ENCODE measurements at regions not wholly inside any gene's neighbourhood (a gene's known extent, or its start where the extent isn't known, plus 50 kb on each side); places are given as distances from the start of the nearest gene placed in this dataset.

GRCh38 chr2:67891642-67892041, 171.2 kb downstream of the C1D start (continued):
- TF ChIP-seq ZNF276 (CRISPR knock-in tag; IDR thresholded peaks at IDR 0.05; ENCODE audit: low read depth) = no peak
- TF ChIP-seq CCAR2 (optimal IDR thresholded peaks at IDR 0.05; ENCODE audit: low read depth, low read length) = no peak
- peak; percentile 80; the same call in 1 of the 2 replicates for TF ChIP-seq TCF7L2 (IDR thresholded peaks at IDR 0.05; ENCODE audit: low read depth, low read length)
- TF ChIP-seq PCBP1 (IDR thresholded peaks at IDR 0.05; ENCODE audit: borderline replicate concordance, low read depth, low read length) = no peak
- no peak for TF ChIP-seq ERF (CRISPR knock-in tag; IDR thresholded peaks at IDR 0.05)

GRCh38 chr2:67892339-67892846, 170.4 kb downstream of the C1D start:
- Histone ChIP-seq H3K27ac (ENCODE audit: extremely low read length, insufficient read depth, low read length) (no peak overlapping the region), H3K4me2 (ENCODE audit: low read depth, low read length) (no peak overlapping the region), H2AFZ (ENCODE audit: low read length) (no peak overlapping the region), H3K9ac (ENCODE audit: insufficient read depth, low read depth, low read length) (no peak overlapping the region), H3K9me3 (ENCODE audit: low read length) (no peaks in the 10 kb centered on the region), H3K27me3 (ENCODE audit: control insufficient read depth in 1 of 2, insufficient read depth in 2 of 2, low read length in 2 of 2) (no peaks in the 10 kb centered on the region), H4K20me1 (ENCODE audit: insufficient read depth, low read length) (no peaks in the 10 kb centered on the region), H3K4me3 (replicated peaks in 1 of 3; ENCODE audit: insufficient read depth in 1 of 3, low read depth in 2 of 3, low read length in 3 of 3) (no peak overlapping the region), H3K4me1 (ENCODE audit: insufficient read depth, low read length) (peaks cover 10% of the 10 kb centered on the region), H3K36me3 (replicated peaks in 1 of 2; ENCODE audit: control insufficient read depth in 1 of 2, insufficient read depth in 2 of 2, low read length in 2 of 2) (no peaks in the 10 kb centered on the region), H3K79me2 (ENCODE audit: insufficient read depth, low read length) (no peaks in the 10 kb centered on the region)
- 71% methylated on average over 6 of the region's 6 CpGs for WGBS (ENCODE audit: low lambda C conversion rate)
- in situ Hi-C loops (cut with HindIII; ENCODE audit: extremely low pct_ligation_motif_present, low pct_unique_long_range_greater_than_20kb) (no loop called here), intact Hi-C loops (cut with micrococcal nuclease; ENCODE audit: unreplicated experiment) (no loop called here)
- BruUV-seq (replicated peaks) = no TSS peak
- DNase-seq (ENCODE audit: low spot score) = no peak
- FAIRE-seq = no peak
- ATAC-seq = no peak
- TF ChIP-seq MAF1 (CRISPR knock-in tag; IDR thresholded peaks at IDR 0.05; ENCODE audit: borderline replicate concordance) (no peak), ZNF512 (CRISPR knock-in tag; IDR thresholded peaks at IDR 0.05) (no peak), ZNF10 (CRISPR knock-in tag; IDR thresholded peaks at IDR 0.05; ENCODE audit: borderline replicate concordance, low read depth) (no peak), ZNF577 (CRISPR knock-in tag; IDR thresholded peaks at IDR 0.05; ENCODE audit: borderline replicate concordance, low read depth) (no peak), KDM4B (CRISPR knock-in tag; IDR thresholded peaks at IDR 0.05) (no peak), MLLT10 (CRISPR knock-in tag; IDR thresholded peaks at IDR 0.05) (no peak), ELF1 (CRISPR knock-in tag; IDR thresholded peaks at IDR 0.05) (no peak), GATAD1 (CRISPR knock-in tag; IDR thresholded peaks at IDR 0.05) (no peak)
- POLR2A ChIA-PET = no interaction called here
- CTCF ChIA-PET (ENCODE audit: low intra/inter-chr PET ratio, low total read pairs) = no interaction called here
